Brain microvascular endothelial cell (primary cell): ENCODE measurements at regions not wholly inside any gene's neighbourhood (a gene's known extent, or its start where the extent isn't known, plus 50 kb on each side); places are given as distances from the start of the nearest gene placed in this dataset.

ENCODE experiments used
- DNase-seq: peaks from one replicate; pipeline ENCODE4 v3.0.0-alpha.2; 2020
- H3K27ac ChIP-seq: fragments of 250-450 bp; sonication (Bioruptor Pico); 2 replicates; pipeline ENCODE4 v1.5.1; 2020; ENCODE audit warnings: mild to moderate bottlenecking, moderate library complexity
- H3K27me3 ChIP-seq: fragments of 250-450 bp; sonication (Bioruptor Pico); replicated peaks from 2 replicates; pipeline ENCODE4 v1.5.1; 2020; ENCODE audit warnings: mild to moderate bottlenecking
- H3K36me3 ChIP-seq: fragments of 250-450 bp; sonication (Bioruptor Pico); replicated peaks from 2 replicates; pipeline ENCODE4 v1.5.1; 2020; ENCODE audit warnings: mild to moderate bottlenecking
- H3K4me3 ChIP-seq: 2 replicates; pipeline ENCODE4 v1.5.1; 2011; ENCODE audit warnings: low read depth, mild to moderate bottlenecking, control low read depth, low read length, moderate library complexity
- in situ Hi-C: cut with HindIII; loops from 2 replicates; pipeline ENCODE4 v1.10.0; 2017; ENCODE audit warnings: low sequenced_read_pairs, low pct_ligation_motif_present
- TF ChIP-seq, protein P1 (sequence below): IDR thresholded peaks from 2 replicates; pipeline ENCODE4 v1.5.1; 2011; ENCODE audit warnings: low read depth, mild to moderate bottlenecking, moderate library complexity, low read length, control low read depth, inconsistent platforms; ENCODE audit errors: missing control alignments

- Histone ChIP-seq H3K36me3 (no peaks in the 10 kb centered on the region), H3K4me3 (no peak overlapping the region), H3K27ac (no peak overlapping the region), H3K27me3 (no peaks in the 10 kb centered on the region)
- TF ChIP-seq, protein P1, sequence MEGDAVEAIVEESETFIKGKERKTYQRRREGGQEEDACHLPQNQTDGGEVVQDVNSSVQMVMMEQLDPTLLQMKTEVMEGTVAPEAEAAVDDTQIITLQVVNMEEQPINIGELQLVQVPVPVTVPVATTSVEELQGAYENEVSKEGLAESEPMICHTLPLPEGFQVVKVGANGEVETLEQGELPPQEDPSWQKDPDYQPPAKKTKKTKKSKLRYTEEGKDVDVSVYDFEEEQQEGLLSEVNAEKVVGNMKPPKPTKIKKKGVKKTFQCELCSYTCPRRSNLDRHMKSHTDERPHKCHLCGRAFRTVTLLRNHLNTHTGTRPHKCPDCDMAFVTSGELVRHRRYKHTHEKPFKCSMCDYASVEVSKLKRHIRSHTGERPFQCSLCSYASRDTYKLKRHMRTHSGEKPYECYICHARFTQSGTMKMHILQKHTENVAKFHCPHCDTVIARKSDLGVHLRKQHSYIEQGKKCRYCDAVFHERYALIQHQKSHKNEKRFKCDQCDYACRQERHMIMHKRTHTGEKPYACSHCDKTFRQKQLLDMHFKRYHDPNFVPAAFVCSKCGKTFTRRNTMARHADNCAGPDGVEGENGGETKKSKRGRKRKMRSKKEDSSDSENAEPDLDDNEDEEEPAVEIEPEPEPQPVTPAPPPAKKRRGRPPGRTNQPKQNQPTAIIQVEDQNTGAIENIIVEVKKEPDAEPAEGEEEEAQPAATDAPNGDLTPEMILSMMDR = no peak
- DNase-seq = no peak
- in situ Hi-C loops = no loop called here
Measured at GRCh38 chr7:22016507-22016906, 70.8 kb upstream of the CDCA7L start.

DNA sequence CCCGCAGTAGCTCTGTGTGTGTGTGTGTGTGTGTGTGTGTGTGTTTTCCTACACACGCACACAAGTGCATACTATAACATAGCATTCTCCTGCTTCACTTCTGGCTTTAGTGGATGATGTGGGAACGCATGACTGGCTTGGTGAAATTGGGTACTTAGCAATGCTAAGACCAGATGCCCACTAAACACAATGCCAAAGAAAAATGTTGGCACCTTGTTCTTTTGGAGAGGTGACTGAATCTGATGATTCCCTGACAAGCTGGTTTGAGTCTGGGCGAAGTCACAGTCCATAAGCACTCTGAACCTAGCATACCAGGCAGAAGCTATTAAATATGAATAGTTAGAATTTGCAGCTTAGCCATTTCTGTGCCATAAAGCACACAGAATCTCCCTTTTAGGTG, 68.0 kb upstream of the CDCA7L start:
- TF ChIP-seq, protein P1 = no peak
- no peak for DNase-seq
- H3K27me3 ChIP-seq = no peaks in the 10 kb centered on the region
- no peak overlapping the region for H3K4me3 ChIP-seq
- no peak overlapping the region for H3K27ac ChIP-seq
- no peaks in the 10 kb centered on the region for H3K36me3 ChIP-seq
- in situ Hi-C loops = no loop called here

DNA sequence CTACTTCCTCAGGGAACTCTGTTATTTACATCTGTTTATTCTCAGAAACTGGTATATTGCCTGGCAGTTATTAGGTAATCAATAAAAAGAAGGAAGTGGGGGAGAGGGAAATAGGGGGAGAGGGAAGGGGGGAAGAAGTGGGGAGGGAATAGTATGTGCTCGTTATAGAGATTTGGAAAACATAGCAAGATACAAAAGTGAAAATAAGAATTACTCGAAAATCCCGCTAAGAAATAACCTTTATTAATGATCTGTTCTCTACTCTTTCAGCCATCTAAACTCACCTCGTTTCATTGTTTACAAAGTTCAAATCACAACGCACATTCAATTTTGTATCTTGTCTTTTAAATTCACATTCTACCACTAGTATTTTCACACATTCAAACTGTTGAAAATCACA, 63.0 kb upstream of the CDCA7L start:
- in situ Hi-C loops = no loop called here
- Histone ChIP-seq H3K4me3 (no peak overlapping the region), H3K27ac (no peak overlapping the region), H3K27me3 (no peaks in the 10 kb centered on the region), H3K36me3 (no peaks in the 10 kb centered on the region)
- DNase-seq = no peak
- TF ChIP-seq, protein P1 = no peak

DNA sequence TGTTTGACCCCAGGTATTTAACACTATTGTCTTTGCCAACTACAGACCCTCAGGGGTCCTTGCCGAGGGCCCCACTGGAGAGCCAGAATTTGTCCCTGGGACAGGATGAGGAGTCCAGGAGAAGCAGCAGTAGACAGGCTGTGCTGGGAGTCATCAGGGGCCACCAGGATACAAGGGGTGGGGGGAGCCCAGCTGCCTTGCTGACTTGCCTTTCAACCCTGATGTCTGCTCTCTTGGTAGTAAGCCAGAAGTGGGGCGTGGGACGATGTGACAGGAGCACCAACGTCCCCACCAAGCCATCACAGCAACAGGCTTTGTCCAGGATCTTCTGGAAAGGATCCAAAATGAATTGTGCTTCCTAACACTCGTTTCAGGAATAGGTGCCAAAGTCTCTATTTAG, 62.4 kb upstream of the CDCA7L start:
- H3K27ac ChIP-seq = no peak overlapping the region
- in situ Hi-C loops = no loop called here
- no peaks in the 10 kb centered on the region for H3K27me3 ChIP-seq
- no peak overlapping the region for H3K4me3 ChIP-seq
- H3K36me3 ChIP-seq = no peaks in the 10 kb centered on the region
- TF ChIP-seq, protein P1 = no peak
- DNase-seq = no peak

DNA sequence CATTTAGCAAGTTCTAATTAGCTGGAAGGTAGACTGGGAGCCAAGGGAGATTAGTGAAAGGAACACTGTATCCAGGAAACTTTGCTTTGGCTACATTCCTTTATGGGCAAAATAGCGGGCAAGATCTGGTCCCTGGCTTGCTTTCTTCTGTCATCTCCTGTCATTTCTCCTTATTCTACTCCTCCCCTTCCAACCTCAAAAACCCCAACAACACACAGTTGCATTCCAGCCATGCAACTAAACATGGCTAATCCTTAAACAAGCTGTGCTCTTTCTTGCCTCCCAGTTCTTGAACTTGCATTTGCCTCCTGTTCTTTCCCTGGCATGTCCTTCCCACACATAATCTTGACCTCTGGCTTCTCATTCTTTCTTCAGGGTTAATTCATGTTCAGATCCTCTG, 59.5 kb upstream of the CDCA7L start:
- no peak overlapping the region for H3K27ac ChIP-seq
- TF ChIP-seq, protein P1 = no peak
- no peak for DNase-seq
- no peaks in the 10 kb centered on the region for H3K27me3 ChIP-seq
- H3K36me3 ChIP-seq = no peaks in the 10 kb centered on the region
- in situ Hi-C loops = no loop called here
- no peak overlapping the region for H3K4me3 ChIP-seq

GRCh38 chr7:22002726-22003125, 57.0 kb upstream of the CDCA7L start:
- TF ChIP-seq, protein P1 = no peak
- H3K4me3 ChIP-seq = no peak overlapping the region
- no peak overlapping the region for H3K27ac ChIP-seq
- DNase-seq = no peak
- H3K36me3 ChIP-seq = no peaks in the 10 kb centered on the region
- in situ Hi-C loops = no loop called here
- no peaks in the 10 kb centered on the region for H3K27me3 ChIP-seq
